GM12872 (cell line): ENCODE measurements at regions not wholly inside any gene's neighbourhood (a gene's known extent, or its start where the extent isn't known, plus 50 kb on each side); places are given as distances from the start of the nearest gene placed in this dataset.

ENCODE experiments used
- CTCF ChIP-seq: IDR thresholded peaks from 3 replicates; pipeline ENCODE4 v1.5.1; 2011; ENCODE audit warnings: low read depth, mild to moderate bottlenecking, low read length, moderate library complexity; ENCODE audit not compliant: insufficient read depth

GRCh38 chr13:110815471-110816204, 99.2 kb downstream of the ANKRD10 start:
- no peak for TF ChIP-seq CTCF

GRCh38 chr13:110816500-110816899, 98.4 kb downstream of the ANKRD10 start:
- no peak for TF ChIP-seq CTCF

- TF ChIP-seq CTCF = no peak
Measured at GRCh38 chr13:110817143-110817542, 97.7 kb downstream of the ANKRD10 start.

- no peak for TF ChIP-seq CTCF
Measured at GRCh38 chr13:110818747-110819146, 96.1 kb downstream of the ANKRD10 start.

- peak; percentile 95 for TF ChIP-seq CTCF
Measured at GRCh38 chr13:110819203-110820014, 95.5 kb downstream of the ANKRD10 start.

- no peak for TF ChIP-seq CTCF
Measured at GRCh38 chr13:110820322-110820721, 94.5 kb downstream of the ANKRD10 start.

- no peak for TF ChIP-seq CTCF
Measured at GRCh38 chr13:110822669-110822945, 92.3 kb downstream of the ANKRD10 start.
